GDM1 (cell line): ENCODE measurements at regions not wholly inside any gene's neighbourhood (a gene's known extent, or its start where the extent isn't known, plus 50 kb on each side); places are given as distances from the start of the nearest gene placed in this dataset.

Source experiments
- DNase-seq: peaks from one replicate; lab custom pipeline; 2025; lab: John Stamatoyannopoulos, UW

GRCh38 chr6:134491477-134491876 is 173.6 kb upstream of the SGK1 start:
- DNase-seq = no peak

DNA sequence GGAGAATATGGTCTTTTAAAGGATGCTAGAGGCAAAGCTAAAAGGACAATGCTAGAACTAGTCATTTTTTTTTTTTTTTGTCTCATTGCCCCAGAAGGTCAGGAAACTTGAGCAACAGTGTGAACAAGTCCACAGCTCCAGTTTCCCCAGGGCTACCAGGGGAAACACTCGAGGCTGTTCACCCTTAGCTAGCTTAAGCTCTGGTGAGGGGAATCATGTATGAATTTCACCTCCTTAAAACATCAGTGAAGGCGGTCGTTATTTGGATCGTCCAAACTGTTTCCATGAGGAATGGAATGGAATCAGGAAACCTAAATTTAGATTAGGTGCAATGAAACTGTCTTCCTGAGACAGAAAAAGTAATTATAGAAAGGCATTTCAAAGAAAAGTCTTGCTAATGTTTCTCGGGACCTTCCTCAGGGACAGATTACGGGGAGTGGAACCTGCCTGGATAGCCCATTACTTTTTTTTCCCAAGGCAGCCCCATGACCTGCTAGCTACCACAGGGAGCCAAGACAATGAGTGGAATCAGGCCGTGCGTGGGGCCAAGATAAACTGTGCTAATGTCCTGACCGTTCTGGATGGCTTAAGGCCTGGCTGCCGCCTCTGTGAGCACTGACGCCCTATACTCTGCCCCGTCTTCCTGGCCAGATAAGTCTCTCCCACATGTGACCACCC is 164.8 kb upstream of the SGK1 start:
- no peak for DNase-seq

GRCh38 chr6:134481966-134482365 is 164.1 kb upstream of the SGK1 start:
- DNase-seq = no peak

GRCh38 chr6:134480593-134480992 is 162.7 kb upstream of the SGK1 start:
- no peak for DNase-seq

DNA sequence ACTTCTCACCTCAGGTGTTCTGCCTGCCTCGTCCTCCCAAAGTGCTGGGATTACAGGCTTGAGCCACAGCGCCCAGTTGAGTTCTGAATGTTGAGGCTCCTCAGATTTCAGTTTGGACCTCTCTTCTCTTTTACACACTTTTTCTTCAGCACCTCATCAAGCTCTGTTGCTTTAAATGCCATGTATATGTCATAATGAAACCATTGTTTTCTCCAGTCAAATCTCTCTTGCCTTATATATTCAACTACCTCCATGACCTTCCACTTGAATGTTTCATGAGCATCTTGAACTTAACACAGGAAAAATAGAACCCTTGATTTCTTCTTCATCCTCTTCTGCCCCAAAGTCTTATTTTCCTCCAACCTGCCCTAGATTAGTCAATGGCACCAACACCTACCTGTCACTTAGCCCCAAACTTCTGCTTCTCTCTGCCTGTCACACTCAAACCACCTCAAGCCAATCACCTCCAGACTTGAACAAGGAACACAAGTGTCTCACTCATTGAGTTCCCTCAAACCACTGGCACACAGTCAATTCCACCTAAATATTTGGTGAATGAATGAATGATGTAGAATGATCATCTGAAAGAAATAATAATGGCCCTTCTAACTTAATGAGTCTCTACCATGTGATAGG is 161.0 kb upstream of the SGK1 start:
- DNase-seq = no peak

GRCh38 chr6:134477991-134478635 is 160.2 kb upstream of the SGK1 start:
- DNase-seq = no peak

DNA sequence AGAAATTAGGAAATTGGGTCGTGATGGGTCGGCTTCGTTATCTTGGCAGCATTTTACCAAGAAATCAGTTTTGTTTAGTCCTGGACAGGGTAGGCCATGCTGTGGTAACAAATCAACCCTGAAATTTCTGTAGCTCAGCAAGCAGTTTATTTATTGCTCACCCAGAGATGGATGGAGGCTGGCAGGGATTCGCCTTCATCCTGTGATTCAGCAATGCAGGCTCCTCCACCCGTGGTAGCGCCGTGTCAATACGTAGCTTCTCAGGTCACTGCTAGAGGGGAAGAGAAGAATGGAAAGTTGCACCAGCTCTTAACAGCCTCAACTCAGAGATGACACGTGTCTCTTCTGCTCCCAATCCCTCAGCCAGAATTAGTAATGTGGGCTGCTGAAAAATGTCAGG is 157.0 kb upstream of the SGK1 start:
- DNase-seq = no peak

GRCh38 chr6:134472661-134473060 is 154.7 kb upstream of the SGK1 start:
- no peak for DNase-seq

DNA sequence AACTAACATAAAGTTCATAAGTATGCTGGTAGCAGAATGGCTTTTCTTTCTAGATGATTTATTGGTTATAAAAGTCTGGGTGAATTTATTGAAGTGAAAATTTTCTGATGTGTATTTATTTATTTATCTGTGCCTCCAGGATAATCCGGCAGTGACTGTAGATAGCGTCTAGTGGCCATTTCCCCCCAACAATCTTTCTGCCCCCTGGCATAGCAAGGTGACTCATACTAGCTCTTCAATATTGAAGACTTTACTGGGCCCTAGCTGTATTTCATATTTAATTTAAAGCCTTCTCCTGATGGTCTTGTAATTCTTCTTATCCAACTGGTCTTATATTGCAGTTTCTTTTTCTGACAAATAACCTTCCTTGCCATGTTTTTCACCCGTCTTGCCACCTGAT is 154.1 kb upstream of the SGK1 start:
- DNase-seq = no peak

GRCh38 chr6:134470457-134470975 is 152.6 kb upstream of the SGK1 start:
- no peak for DNase-seq

GRCh38 chr6:134469702-134470456 is 152.0 kb upstream of the SGK1 start:
- no peak for DNase-seq

GRCh38 chr6:134468633-134469032 is 150.7 kb upstream of the SGK1 start:
- DNase-seq = no peak

- no peak for DNase-seq
Observed at GRCh38 chr6:134467620-134468019, 149.7 kb upstream of the SGK1 start.

DNA sequence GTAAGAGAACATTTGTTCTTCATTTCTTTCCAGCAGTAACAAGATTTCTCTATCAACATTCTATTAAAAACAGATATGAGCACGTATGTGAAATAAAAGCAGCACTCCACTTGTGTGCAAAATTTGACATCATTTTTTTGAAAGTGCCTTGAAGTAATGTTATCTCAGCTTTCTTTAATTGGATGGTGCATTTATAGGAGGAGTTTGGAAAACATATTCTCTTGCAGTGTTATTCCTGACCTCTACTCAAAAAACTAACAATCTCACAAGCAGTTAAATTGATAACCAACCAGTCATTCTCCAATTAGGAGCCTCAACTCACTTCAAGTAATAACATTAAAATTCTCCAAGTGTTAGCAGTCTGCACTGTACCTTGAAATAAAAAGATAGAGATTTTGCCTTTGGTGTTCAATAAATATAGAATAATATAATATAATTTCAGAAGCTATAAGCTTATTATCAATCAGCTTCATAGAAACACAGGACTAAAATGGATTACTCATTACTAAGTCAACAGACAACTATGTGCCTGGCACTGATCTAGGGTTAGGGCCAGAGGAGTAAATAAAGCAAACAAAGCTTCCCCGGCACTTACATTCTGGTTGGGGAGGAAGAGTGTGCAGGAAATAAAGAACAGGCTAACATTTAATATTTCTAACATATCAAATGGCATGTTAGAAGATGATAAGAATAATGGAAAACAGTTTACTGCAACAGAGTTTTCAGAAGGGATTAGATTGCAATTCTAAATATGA is 149.0 kb upstream of the SGK1 start:
- DNase-seq = no peak

DNA sequence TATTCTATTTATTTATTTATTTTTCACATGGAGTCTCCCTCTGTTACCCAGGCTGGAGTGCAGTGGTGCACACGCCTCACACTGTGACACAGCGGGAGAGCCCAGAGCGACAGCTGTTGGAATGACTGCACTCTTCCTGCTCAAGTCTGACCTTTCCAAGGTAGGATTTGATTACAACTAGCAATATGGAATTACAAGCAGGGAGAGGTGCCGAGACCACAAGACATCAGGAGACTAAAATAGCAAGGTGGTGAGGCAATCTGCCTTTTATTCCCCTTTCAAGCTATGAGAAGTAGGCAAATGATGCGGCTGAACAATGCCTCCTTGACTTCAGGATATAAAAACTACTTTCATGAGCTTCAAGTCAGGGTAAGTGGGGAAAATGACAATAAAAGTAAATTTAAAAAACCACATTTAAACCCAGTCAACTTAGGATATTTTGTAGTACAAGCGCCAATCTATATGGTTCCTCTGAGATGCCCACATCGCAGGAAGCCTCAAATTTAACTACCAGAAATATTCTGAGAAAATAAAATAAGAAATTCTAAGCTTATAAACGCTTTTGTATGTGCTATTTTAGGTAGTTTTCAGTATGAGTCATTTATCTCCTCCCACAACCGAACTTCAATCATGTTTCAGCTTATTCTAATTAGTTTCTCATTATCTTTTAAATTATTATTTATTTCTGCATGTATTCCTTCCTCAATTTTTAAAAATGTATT is 146.9 kb upstream of the SGK1 start:
- no peak for DNase-seq

- no peak for DNase-seq
Observed at GRCh38 chr6:134458857-134459657, 141.1 kb upstream of the SGK1 start.

DNA sequence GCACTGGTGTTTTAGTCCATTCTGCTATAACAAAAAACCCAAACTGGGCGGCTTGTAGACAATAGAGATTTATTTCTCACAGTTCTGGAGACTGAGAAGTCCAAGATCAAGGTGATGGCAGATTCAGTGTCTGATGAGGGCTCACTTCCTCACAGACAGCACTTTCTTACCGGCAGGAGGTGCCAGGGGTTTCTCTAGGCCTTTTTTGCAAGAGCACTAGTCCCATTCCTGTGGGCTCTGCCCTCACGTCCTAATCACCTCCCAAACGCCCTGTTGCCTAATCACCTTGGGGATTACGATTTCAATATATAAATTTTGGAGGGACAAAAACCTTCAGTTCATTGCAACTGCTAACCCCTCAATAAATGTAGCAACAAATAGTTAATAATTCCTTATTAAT is 140.0 kb upstream of the SGK1 start:
- DNase-seq = no peak

GRCh38 chr6:134456226-134456625 is 138.3 kb upstream of the SGK1 start:
- no peak for DNase-seq

DNA sequence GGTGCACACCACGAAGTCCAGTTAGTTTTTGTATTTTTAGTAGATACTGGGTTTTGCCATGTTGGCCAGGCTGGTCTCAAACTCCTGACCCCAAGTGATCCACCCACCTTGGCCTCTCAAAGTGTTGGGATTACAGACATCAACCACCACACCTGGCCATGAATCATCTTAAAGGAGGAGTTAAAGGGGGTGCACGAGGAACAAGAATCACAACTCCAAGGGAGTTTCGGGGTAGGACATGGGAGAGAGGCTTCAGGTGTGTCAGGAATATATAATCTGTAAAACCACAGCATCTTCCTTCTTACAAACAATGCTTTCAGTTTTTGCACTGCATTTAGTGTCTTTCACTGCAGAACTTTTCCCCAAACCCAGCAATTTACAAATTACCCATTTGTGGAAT is 137.4 kb upstream of the SGK1 start:
- DNase-seq = no peak

GRCh38 chr6:134454794-134455193 is 136.9 kb upstream of the SGK1 start:
- no peak for DNase-seq
